SU-DHL-6 (cell line): ENCODE measurements at regions not wholly inside any gene's neighbourhood (a gene's known extent, or its start where the extent isn't known, plus 50 kb on each side); places are given as distances from the start of the nearest gene placed in this dataset.

Experiments used
- H2AFZ ChIP-seq: fragments of 200-600 bp; sonication (generic); 2 replicates; pipeline ENCODE4 v1.6.1; 2014; ENCODE audit warnings: low read depth, mild to moderate bottlenecking, moderate library complexity, mixed read lengths, antibody characterized with exemption, low read length; ENCODE audit not compliant: severe bottlenecking
- H3F3A ChIP-seq: fragments of 200-600 bp; shearing (Covaris generic); 2 replicates; pipeline ENCODE4 v1.6.0; 2016; ENCODE audit warnings: antibody characterized with exemption, mild to moderate bottlenecking; ENCODE audit not compliant: insufficient read depth
- H3K27ac ChIP-seq: fragments of 200-600 bp; sonication (generic); 2 replicates; pipeline ENCODE4 v1.5.1; 2016; ENCODE audit warnings: low read depth, mild to moderate bottlenecking, low read length, moderate library complexity, mixed read lengths
- H3K27me3 ChIP-seq: fragments of 200-600 bp; sonication (generic), shearing (Covaris generic); 2 replicates; pipeline ENCODE4 v1.6.0; 2014; ENCODE audit warnings: mild to moderate bottlenecking, low read length
- H3K36me3 ChIP-seq: fragments of 200-600 bp; sonication (generic); 2 replicates; pipeline ENCODE4 v1.6.1; 2014; ENCODE audit warnings: mild to moderate bottlenecking, low read length, mixed read lengths
- H3K4me2 ChIP-seq: fragments of 300-600, 200-600 bp; shearing (Covaris generic), sonication (generic); 2 replicates; pipeline ENCODE4 v1.6.0; 2014; ENCODE audit warnings: low read length, low read depth, mild to moderate bottlenecking; ENCODE audit not compliant: poor library complexity, severe bottlenecking
- H3K4me3 ChIP-seq: fragments of 200-600 bp; sonication (generic); 2 replicates; pipeline ENCODE4 v1.5.1; 2014; ENCODE audit warnings: antibody characterized with exemption, low read length, mild to moderate bottlenecking, mixed read lengths; ENCODE audit not compliant: insufficient read depth, poor library complexity, severe bottlenecking
- H3K79me2 ChIP-seq: fragments of 200-600 bp; sonication (generic); 2 replicates; pipeline ENCODE4 v1.6.1; 2014; ENCODE audit warnings: mild to moderate bottlenecking, low read length, moderate library complexity; ENCODE audit not compliant: insufficient read depth
- H3K9ac ChIP-seq: fragments of 200-600 bp; sonication (generic); 2 replicates; pipeline ENCODE4 v1.7.0; 2014; ENCODE audit warnings: mild to moderate bottlenecking, low read length
- H3K9me2 ChIP-seq: fragments of 200-600 bp; sonication (generic); replicated peaks from 2 replicates; pipeline ENCODE4 v1.6.1; 2014; ENCODE audit warnings: low read length; ENCODE audit not compliant: insufficient read depth
- H3K9me3 ChIP-seq: fragments of 200-600 bp; sonication (generic); 2 replicates; pipeline ENCODE4 v1.6.1; 2014; ENCODE audit warnings: low read length, mixed read lengths; ENCODE audit not compliant: insufficient read depth
- H4K20me1 ChIP-seq: fragments of 200-600 bp; sonication (generic); 2 replicates; pipeline ENCODE4 v1.6.1; 2014; ENCODE audit warnings: low read depth, mild to moderate bottlenecking, antibody characterized with exemption, low read length, moderate library complexity, mixed read lengths
- EZH2phosphoT487 ChIP-seq: fragments of 200-600 bp; sonication (generic), shearing (Covaris generic); conservative IDR thresholded peaks from 2 replicates; pipeline ENCODE4 v1.6.1; 2018; ENCODE audit warnings: mild to moderate bottlenecking, antibody characterized with exemption, low read length, moderate library complexity, mixed read lengths
- TF ChIP-seq, protein P1 (sequence below): fragments of 200-600 bp; sonication (generic); IDR thresholded peaks from one replicate; pipeline ENCODE4 v1.5.1; 2017; ENCODE audit warnings: antibody characterized with exemption, mild to moderate bottlenecking, low read length, moderate library complexity; ENCODE audit not compliant: insufficient read depth, poor library complexity, severe bottlenecking

- Histone ChIP-seq H3F3A (no peaks in the 10 kb centered on the region), H3K27ac (no peak overlapping the region), H2AFZ (no peak overlapping the region), H3K36me3 (no peaks in the 10 kb centered on the region), H3K27me3 (no peaks in the 10 kb centered on the region), H4K20me1 (no peaks in the 10 kb centered on the region), H3K9me2 (no peaks in the 10 kb centered on the region), H3K4me2 (no peak overlapping the region), H3K4me3 (no peak overlapping the region), H3K79me2 (no peaks in the 10 kb centered on the region), H3K9me3 (no peaks in the 10 kb centered on the region), H3K9ac (no peak overlapping the region)
- TF ChIP-seq, protein P1, sequence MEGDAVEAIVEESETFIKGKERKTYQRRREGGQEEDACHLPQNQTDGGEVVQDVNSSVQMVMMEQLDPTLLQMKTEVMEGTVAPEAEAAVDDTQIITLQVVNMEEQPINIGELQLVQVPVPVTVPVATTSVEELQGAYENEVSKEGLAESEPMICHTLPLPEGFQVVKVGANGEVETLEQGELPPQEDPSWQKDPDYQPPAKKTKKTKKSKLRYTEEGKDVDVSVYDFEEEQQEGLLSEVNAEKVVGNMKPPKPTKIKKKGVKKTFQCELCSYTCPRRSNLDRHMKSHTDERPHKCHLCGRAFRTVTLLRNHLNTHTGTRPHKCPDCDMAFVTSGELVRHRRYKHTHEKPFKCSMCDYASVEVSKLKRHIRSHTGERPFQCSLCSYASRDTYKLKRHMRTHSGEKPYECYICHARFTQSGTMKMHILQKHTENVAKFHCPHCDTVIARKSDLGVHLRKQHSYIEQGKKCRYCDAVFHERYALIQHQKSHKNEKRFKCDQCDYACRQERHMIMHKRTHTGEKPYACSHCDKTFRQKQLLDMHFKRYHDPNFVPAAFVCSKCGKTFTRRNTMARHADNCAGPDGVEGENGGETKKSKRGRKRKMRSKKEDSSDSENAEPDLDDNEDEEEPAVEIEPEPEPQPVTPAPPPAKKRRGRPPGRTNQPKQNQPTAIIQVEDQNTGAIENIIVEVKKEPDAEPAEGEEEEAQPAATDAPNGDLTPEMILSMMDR: no peak
- no peak for TF ChIP-seq EZH2phosphoT487
Measured at GRCh38 chr21:15354516-15354915, 289.7 kb upstream of the NRIP1 start.

- H3K4me3 ChIP-seq: no peak overlapping the region
- no peaks in the 10 kb centered on the region for H3K9me2 ChIP-seq
- H3K79me2 ChIP-seq: no peaks in the 10 kb centered on the region
- no peaks in the 10 kb centered on the region for H3F3A ChIP-seq
- H3K4me2 ChIP-seq: no peak overlapping the region
- H3K27ac ChIP-seq: no peak overlapping the region
- H3K9ac ChIP-seq: no peak overlapping the region
- TF ChIP-seq EZH2phosphoT487: no peak
- TF ChIP-seq, protein P1: no peak
- H3K36me3 ChIP-seq: no peaks in the 10 kb centered on the region
- H3K9me3 ChIP-seq: no peaks in the 10 kb centered on the region
- no peaks in the 10 kb centered on the region for H3K27me3 ChIP-seq
- H2AFZ ChIP-seq: no peak overlapping the region
- H4K20me1 ChIP-seq: no peaks in the 10 kb centered on the region
Measured at GRCh38 chr21:15355066-15355465, 290.3 kb upstream of the NRIP1 start.

DNA sequence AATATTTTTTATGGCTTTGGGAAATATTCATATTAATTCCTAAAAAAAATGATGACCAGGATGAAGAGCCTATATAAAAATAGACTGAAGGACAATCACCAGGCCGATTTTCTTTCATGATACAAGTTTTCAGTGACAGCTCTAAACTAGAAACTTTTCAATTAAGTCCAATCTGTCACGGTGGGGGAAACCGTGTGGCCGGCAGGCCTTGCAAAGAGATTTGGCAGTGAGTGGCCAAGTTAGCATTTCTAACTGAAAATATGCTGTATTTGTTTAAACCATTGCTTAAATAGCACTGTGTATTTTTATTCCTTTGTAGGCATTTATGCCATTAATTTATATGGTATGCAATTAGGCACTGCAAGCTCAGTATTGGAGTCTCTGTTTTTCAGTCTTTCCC, 294.5 kb upstream of the NRIP1 start:
- Histone ChIP-seq H3K79me2 (no peaks in the 10 kb centered on the region), H4K20me1 (no peaks in the 10 kb centered on the region), H3F3A (no peaks in the 10 kb centered on the region), H3K9ac (no peak overlapping the region), H3K4me3 (no peak overlapping the region), H3K27me3 (no peaks in the 10 kb centered on the region), H3K9me2 (no peaks in the 10 kb centered on the region), H3K4me2 (no peak overlapping the region), H2AFZ (no peak overlapping the region), H3K27ac (no peak overlapping the region), H3K36me3 (no peaks in the 10 kb centered on the region), H3K9me3 (no peaks in the 10 kb centered on the region)
- TF ChIP-seq, protein P1: no peak
- no peak for TF ChIP-seq EZH2phosphoT487
